Adipocyte (in vitro differentiated cells): ENCODE measurements at regions not wholly inside any gene's neighbourhood (a gene's known extent, or its start where the extent isn't known, plus 50 kb on each side); places are given as distances from the start of the nearest gene placed in this dataset.

ENCODE experiments used
- DNase-seq: peaks from one replicate; pipeline ENCODE4 v3.0.0-alpha.2; 2015; ENCODE audit warnings: low read depth
- H3K27me3 ChIP-seq: replicated peaks from 2 replicates; pipeline ENCODE4 v1.7.0; 2013; ENCODE audit warnings: mild to moderate bottlenecking, low read length, moderate library complexity; ENCODE audit not compliant: control insufficient read depth, insufficient read depth
- H3K36me3 ChIP-seq: 2 replicates; pipeline ENCODE4 v1.7.0; 2013; ENCODE audit warnings: low read length, mild to moderate bottlenecking, moderate library complexity; ENCODE audit not compliant: control insufficient read depth, insufficient read depth, severe bottlenecking
- H3K4me1 ChIP-seq: 2 replicates; pipeline ENCODE4 v1.7.0; 2013; ENCODE audit warnings: mild to moderate bottlenecking, low read length, moderate library complexity; ENCODE audit not compliant: control insufficient read depth, insufficient read depth
- H3K4me3 ChIP-seq: 2 replicates; pipeline ENCODE4 v1.7.0; 2013; ENCODE audit warnings: mild to moderate bottlenecking, low read length, moderate library complexity
- H3K9ac ChIP-seq: 2 replicates; pipeline ENCODE4 v1.7.0; 2013; ENCODE audit warnings: mild to moderate bottlenecking, low read length, moderate library complexity
- H3K9me3 ChIP-seq: 2 replicates; pipeline ENCODE4 v1.7.0; 2013; ENCODE audit warnings: mild to moderate bottlenecking, low read length, moderate library complexity; ENCODE audit not compliant: control insufficient read depth

DNA sequence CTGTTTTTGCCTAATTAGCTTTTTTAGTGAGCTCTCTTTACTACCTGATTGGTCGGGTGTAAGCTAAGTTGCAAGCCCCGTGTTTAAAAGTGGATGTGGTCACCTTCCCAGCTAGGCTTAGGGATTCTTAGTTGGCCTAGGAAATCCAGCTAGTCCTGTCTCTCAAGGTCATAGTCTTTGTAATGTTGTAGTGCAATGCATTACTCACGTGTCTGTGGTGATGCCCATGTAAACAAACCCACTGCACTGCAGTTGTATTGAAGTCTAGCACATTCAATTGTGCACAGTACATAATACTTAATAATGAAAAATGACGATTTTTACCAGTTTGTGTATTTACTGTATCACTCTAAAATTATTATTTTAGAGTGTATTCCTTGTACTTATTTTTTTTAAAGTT is 335.5 kb downstream of the NUAK1 start:
- Histone ChIP-seq H3K36me3 (no peaks in the 10 kb centered on the region), H3K27me3 (peaks cover 8% of the 10 kb centered on the region), H3K9me3 (no peaks in the 10 kb centered on the region), H3K4me3 (no peak overlapping the region), H3K9ac (no peak overlapping the region), H3K4me1 (no peaks in the 10 kb centered on the region)
- DNase-seq: peak; percentile 24

DNA sequence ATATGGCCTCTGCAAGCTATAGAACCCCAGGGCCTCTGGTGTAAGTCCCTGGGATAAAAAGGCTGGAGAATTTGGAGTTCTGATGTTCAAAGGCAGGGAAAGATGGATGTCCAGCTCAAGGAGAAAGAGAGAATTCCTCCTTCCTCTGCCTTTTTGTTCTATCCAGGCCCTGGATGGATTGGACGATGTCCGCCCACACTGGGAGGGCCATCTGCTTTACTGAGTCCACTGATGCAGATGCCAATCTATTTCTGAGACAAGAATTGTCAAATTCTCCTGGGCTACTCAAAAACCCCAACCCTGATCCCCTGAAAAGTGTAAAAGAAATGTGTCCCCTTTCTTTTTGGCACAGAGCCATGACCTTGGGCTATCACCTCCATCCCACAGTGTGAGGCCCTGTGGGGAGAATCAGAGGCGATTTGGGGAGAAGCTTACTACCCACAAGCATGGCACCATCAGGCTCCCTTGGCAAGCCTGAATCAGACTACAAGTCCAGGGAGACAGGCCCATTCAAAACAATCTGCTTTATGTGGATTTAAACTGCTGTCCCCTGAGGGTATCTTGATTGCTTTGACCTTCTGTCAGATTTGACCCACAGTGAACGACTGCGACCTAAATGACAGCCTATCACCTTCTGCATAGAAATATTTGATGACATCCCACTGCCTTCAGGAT is 334.0 kb downstream of the NUAK1 start:
- Histone ChIP-seq H3K27me3 (peaks cover 8% of the 10 kb centered on the region), H3K36me3 (no peaks in the 10 kb centered on the region), H3K4me1 (no peaks in the 10 kb centered on the region), H3K9ac (no peak overlapping the region), H3K4me3 (no peak overlapping the region), H3K9me3 (no peaks in the 10 kb centered on the region)
- no peak for DNase-seq

DNA sequence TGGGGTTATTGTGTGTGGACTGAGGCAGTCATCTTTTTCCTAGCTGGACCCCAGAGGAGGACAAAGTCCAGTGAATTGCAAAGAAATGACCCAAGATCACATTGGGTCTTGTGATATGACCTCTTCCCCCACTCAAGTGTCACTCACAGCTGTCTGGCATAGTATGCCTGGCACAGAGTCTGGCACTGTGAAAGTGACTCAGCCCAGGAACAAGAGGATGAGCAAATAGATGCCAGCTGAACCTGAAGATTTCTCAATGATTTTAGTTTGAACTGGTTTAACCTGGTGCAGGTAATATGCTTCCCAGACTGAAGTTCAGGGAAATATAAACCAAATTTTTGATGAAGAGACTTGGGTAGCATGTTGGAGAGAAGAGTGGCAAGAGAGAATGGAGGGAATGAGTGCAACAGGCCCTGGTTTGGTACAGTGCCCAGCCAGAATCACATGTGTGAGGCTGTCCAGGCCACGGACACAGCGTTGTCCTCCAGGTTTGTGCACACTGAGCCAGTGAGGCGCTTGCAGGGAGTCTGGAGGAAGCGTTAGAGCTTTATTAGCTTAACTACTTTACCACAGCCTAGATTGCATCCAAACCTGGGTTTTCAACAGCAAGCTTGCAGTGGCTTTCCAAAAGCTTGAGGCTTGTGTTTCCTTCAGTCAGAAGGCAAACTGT is 332.9 kb downstream of the NUAK1 start:
- no peaks in the 10 kb centered on the region for H3K36me3 ChIP-seq
- H3K9ac ChIP-seq: no peak overlapping the region
- H3K9me3 ChIP-seq: peaks cover 3% of the 10 kb centered on the region
- no peak for DNase-seq
- no peak overlapping the region for H3K4me3 ChIP-seq
- H3K27me3 ChIP-seq: peaks cover 8% of the 10 kb centered on the region
- no peaks in the 10 kb centered on the region for H3K4me1 ChIP-seq

DNA sequence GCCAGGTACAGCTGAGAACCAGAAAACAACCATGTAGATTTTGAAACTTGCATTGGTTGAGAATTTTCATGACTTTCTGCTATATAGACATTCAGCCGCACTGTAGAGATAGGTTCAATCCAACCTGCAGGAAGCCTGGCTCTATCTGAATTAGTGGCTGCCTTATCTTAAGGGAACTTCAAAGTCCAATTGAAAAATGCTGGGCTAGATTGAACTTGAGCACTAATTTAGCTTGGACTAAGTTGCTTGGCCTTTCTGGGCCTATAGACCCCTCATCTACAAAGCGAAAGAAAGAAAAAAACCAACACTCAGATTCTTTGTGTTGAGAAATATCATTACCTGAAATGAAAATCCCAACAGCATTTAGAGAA is 332.4 kb downstream of the NUAK1 start:
- no peak overlapping the region for H3K9ac ChIP-seq
- H3K27me3 ChIP-seq: peaks cover 4% of the 10 kb centered on the region

DNA sequence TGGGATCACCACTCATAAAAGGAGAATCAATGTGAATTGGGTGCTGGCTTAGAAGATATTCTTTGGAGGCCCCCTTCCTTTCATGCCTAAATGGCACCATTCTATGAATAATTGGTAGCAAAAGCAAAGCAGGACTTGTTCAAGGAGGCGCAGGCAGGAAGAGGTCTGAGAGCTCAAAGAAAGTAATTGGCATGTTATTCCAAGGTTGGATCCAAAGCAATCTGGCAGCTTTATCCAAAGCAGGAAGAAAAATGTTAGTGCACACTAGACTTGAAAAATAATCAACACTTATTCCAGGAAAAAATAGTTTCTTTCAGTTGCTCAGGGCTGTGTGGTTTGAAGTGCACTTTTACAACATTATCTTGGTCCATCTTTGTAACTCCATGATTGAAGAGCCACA is 326.4 kb downstream of the NUAK1 start:
- Histone ChIP-seq H3K4me1 (no peaks in the 10 kb centered on the region), H3K4me3 (no peak overlapping the region), H3K9me3 (peaks cover 3% of the 10 kb centered on the region)

More for the DNA sequence above, 332.4 kb downstream of the NUAK1 start:
- H3K36me3 ChIP-seq: no peaks in the 10 kb centered on the region
- DNase-seq: no peak
- no peaks in the 10 kb centered on the region for H3K4me1 ChIP-seq
- peaks cover 3% of the 10 kb centered on the region for H3K9me3 ChIP-seq
- H3K4me3 ChIP-seq: no peak overlapping the region

DNA sequence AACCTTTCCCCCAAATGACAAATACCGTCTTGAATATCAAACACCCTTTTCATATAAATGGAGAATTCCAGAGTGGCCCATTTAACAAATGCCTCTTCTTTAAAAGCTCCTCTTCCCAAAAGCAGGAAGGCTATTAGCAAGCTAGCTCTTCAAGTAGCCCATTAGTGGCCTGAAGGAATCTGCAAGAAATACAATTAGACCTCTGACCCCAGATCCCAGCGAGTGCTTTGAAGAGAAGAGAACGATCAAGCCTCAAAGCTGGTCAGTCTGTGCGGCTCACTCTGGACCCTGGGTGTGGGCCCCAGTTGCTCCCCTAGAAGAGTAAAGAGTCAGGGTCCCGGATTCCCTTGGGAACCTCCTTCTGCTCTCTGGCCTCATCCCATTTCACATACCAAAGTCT is 325.6 kb downstream of the NUAK1 start:
- H3K9me3 ChIP-seq: peaks cover 3% of the 10 kb centered on the region

More for the DNA sequence above, 326.4 kb downstream of the NUAK1 start:
- no peak for DNase-seq
- H3K27me3 ChIP-seq: peaks cover 2% of the 10 kb centered on the region
- no peaks in the 10 kb centered on the region for H3K36me3 ChIP-seq
- H3K9ac ChIP-seq: no peak overlapping the region

DNA sequence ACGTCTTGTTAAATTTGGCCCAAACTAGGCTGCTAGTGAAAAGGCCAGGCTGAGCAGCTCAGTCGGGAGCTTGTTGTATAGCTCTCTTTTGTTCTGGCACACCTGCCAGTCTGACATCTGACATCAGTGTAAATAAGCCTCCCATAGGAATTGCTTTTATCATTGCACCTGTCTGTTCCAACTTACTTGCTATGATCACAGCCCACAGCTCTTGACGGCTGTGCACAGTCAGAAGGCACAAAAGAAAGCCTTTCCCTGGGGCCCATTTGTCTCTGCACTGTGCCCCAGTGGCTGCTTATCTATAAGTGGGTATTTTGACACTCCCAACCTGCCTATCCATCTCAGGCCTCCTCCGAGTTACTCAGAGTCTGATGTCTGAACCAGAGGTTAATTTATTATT is 324.5 kb downstream of the NUAK1 start:
- no peak overlapping the region for H3K9ac ChIP-seq
- no peak for DNase-seq
- H3K4me1 ChIP-seq: no peaks in the 10 kb centered on the region
- no peaks in the 10 kb centered on the region for H3K36me3 ChIP-seq
- no peak overlapping the region for H3K4me3 ChIP-seq
- no peaks in the 10 kb centered on the region for H3K27me3 ChIP-seq
- peaks cover 3% of the 10 kb centered on the region for H3K9me3 ChIP-seq

More for the DNA sequence above, 325.6 kb downstream of the NUAK1 start:
- Histone ChIP-seq H3K4me3 (no peak overlapping the region), H3K4me1 (no peaks in the 10 kb centered on the region), H3K9ac (no peak overlapping the region), H3K27me3 (no peaks in the 10 kb centered on the region), H3K36me3 (no peaks in the 10 kb centered on the region)
- DNase-seq: no peak

DNA sequence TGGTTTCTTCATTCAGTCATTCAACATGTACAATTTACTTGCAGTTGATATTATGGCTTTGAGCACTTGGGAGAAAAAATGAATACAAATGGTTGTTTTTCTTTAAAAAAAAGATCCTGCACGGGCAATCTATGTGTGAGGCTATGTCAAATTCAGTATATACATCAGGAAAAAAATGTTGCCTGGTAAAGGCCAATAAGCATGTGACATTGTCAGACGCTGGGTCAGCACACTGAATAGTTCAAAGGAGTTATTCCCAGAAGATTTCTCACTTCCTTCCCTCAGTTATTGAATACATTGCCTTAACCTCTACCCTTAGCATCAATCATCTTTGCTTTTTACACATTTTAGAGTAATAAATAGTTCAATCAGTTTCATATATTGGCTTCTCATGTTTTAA is 319.2 kb downstream of the NUAK1 start:
- Histone ChIP-seq H3K9me3 (no peaks in the 10 kb centered on the region), H3K4me3 (no peak overlapping the region), H3K4me1 (peaks cover 21% of the 10 kb centered on the region), H3K27me3 (no peaks in the 10 kb centered on the region), H3K36me3 (no peaks in the 10 kb centered on the region), H3K9ac (no peak overlapping the region)
- DNase-seq: no peak

DNA sequence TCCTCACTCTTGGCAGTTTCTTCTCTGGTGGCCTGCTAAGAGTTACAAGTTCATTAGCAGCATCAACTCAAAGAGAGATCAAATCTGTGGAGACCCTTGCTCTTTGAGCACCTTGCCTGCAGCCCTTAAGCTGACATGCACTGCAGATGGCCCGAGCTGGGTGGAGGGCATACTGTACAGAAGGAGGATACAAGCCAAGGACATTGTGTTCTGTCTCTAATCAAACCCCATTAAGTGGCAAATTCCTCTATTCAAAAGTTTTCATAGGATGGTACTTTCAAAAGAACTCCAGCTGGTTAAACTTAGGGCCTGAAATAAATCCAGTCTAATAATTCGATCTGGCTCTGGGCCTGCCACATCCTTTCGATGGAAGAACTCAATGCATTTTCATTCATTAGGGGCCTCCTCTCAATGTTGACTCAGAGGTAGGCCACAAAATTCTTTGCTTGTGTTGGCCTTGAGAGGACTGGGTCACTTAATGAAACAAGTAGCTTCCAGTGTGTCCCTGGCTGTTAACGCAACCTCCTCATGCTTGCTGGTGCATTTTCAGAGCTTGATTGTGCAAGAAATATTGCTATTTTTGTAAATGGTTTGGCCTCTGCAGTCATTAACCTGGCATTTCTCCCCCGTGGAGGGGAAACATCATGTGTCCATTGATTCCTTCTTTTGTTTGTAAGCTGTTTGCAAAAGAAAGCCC is 318.2 kb downstream of the NUAK1 start:
- Histone ChIP-seq H3K4me3 (no peak overlapping the region), H3K9me3 (no peaks in the 10 kb centered on the region), H3K4me1 (peaks cover 21% of the 10 kb centered on the region), H3K27me3 (no peaks in the 10 kb centered on the region), H3K9ac (no peak overlapping the region), H3K36me3 (no peaks in the 10 kb centered on the region)
- peak; percentile 78 for DNase-seq

DNA sequence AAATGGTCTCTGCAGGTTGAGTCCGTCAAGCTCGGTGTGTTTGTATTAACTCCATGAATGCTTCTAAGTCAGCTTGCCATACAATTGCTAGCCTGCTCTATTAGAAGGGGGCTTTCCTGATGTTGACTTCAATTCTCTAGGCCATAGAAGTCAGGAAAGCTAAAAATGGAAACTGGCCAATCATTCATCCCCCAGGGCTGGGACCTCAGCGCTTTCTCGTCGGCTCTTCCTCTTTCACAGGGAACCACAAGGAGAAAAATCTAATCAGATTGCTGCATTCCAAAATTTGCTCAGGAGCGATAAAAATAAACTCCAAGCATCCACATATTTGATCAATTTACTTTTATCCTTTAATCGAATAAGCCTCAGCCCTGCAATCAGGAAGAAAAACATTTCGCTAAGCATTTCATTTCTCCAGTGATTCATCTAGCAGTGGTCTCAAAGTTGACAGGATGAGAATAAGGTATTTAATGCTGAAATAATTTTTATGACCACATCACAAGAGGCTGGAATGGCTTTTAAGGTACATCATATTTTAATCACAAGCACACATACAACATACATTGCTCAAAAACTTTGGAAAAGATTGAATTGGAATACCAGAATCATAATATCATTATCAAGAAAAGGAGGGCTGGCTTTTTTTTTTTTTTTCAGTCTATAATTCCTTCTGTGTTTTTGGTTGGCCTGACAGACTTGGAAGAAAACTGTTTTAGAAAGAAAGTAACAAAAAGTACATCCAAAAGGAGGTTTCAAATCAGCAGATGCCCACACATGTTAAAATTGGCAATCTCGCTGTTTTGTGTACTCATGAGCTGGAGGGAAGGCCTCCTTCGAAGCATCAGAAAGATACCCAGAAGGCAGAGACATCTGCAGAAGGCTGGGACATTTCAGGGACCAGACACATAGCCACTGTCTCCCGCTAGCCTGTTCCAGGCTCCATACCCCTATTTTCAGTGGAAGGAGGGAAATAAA is 316.3 kb downstream of the NUAK1 start:
- DNase-seq: peak; percentile 10
- Histone ChIP-seq H3K27me3 (no peaks in the 10 kb centered on the region), H3K36me3 (no peaks in the 10 kb centered on the region), H3K4me3 (no peak overlapping the region), H3K4me1 (peaks cover 21% of the 10 kb centered on the region), H3K9ac (no peak overlapping the region), H3K9me3 (no peaks in the 10 kb centered on the region)

DNA sequence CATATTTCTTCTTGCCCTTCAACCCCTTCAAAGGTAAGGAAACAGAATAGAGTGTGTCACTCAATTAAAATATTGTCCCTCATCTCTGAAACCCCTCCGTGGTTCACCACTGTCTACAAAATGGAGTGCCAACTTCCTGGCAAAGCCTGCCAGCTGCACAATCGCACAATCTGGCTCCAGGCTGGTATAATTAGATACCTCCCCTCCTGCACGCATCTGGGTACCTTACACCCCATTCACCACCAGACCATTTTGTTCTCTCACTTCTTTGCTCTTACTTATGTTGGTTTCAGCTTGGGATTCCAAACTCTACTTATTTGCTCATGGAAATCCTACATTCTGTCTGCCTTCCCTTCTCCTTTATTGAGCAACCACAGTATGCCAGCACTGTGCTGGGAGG is 314.9 kb downstream of the NUAK1 start:
- Histone ChIP-seq H3K9ac (no peak overlapping the region), H3K4me3 (no peak overlapping the region), H3K9me3 (no peaks in the 10 kb centered on the region), H3K4me1 (peaks cover 21% of the 10 kb centered on the region), H3K27me3 (no peaks in the 10 kb centered on the region), H3K36me3 (no peaks in the 10 kb centered on the region)
- no peak for DNase-seq
